DOHH2 (cell line): ENCODE measurements at regions not wholly inside any gene's neighbourhood (a gene's known extent, or its start where the extent isn't known, plus 50 kb on each side); places are given as distances from the start of the nearest gene placed in this dataset.

ENCODE experiments used
- H3F3A ChIP-seq: fragments of 200-600 bp; sonication (generic), shearing (Covaris generic); 2 replicates; pipeline ENCODE4 v1.6.0; 2016; ENCODE audit warnings: antibody characterized with exemption, mild to moderate bottlenecking; ENCODE audit not compliant: control insufficient read depth, insufficient read depth
- H3K27ac ChIP-seq: fragments of 200-600 bp; sonication (generic); 2 replicates; pipeline ENCODE4 v1.5.1; 2014; ENCODE audit warnings: low read depth, mild to moderate bottlenecking, low read length, moderate library complexity
- H3K27me3 ChIP-seq: fragments of 200-600 bp; sonication (generic); 2 replicates; pipeline ENCODE4 v1.6.1; 2014; ENCODE audit warnings: mild to moderate bottlenecking, low read length, mixed read lengths; ENCODE audit not compliant: control insufficient read depth
- H3K36me3 ChIP-seq: fragments of 200-600 bp; sonication (generic); 2 replicates; pipeline ENCODE4 v1.6.1; 2014; ENCODE audit warnings: mild to moderate bottlenecking, low read length, moderate library complexity, mixed read lengths; ENCODE audit not compliant: control insufficient read depth
- H3K4me1 ChIP-seq: fragments of 200-600 bp; sonication (generic); 2 replicates; pipeline ENCODE4 v1.6.1; 2014; ENCODE audit warnings: mild to moderate bottlenecking, low read length, mixed read lengths; ENCODE audit not compliant: control insufficient read depth
- H3K4me2 ChIP-seq: fragments of 200-600 bp; sonication (generic); 2 replicates; pipeline ENCODE4 v1.6.0; 2014; ENCODE audit warnings: mild to moderate bottlenecking, low read length, moderate library complexity
- H3K4me3 ChIP-seq: fragments of 200-600 bp; sonication (generic); 2 replicates; pipeline ENCODE4 v1.5.1; 2014; ENCODE audit warnings: mild to moderate bottlenecking, low read length, mixed read lengths
- H3K79me2 ChIP-seq: fragments of 200-600 bp; sonication (generic); 2 replicates; pipeline ENCODE4 v1.6.1; 2014; ENCODE audit warnings: mild to moderate bottlenecking, low read length, mixed read lengths; ENCODE audit not compliant: control insufficient read depth
- H3K9me2 ChIP-seq: fragments of 200-600 bp; sonication (generic); replicated peaks from 2 replicates; pipeline ENCODE4 v1.6.1; 2014; ENCODE audit warnings: mild to moderate bottlenecking, low read length, mixed read lengths; ENCODE audit not compliant: control insufficient read depth
- H3K9me3 ChIP-seq: fragments of 200-600 bp; sonication (generic); 2 replicates; pipeline ENCODE4 v1.6.1; 2014; ENCODE audit warnings: antibody characterized with exemption, low read length, mixed read lengths; ENCODE audit not compliant: control insufficient read depth, insufficient read depth
- H4K20me1 ChIP-seq: fragments of 200-600 bp; sonication (generic); 2 replicates; pipeline ENCODE4 v1.6.0; 2014; ENCODE audit warnings: low read depth, mild to moderate bottlenecking, antibody characterized with exemption, low read length, moderate library complexity; ENCODE audit not compliant: control insufficient read depth, insufficient read depth
- EZH2phosphoT487 ChIP-seq: fragments of 200-600 bp; sonication (generic); IDR thresholded peaks from 2 replicates; pipeline ENCODE4 v1.6.1; 2017; ENCODE audit warnings: borderline replicate concordance, mild to moderate bottlenecking, antibody characterized with exemption, low read length, moderate library complexity, mixed read lengths
- TF ChIP-seq, protein P1 (sequence below): fragments of 200-600 bp; sonication (generic); IDR thresholded peaks from one replicate; pipeline ENCODE4 v1.5.1; 2014; ENCODE audit warnings: antibody characterized with exemption, mild to moderate bottlenecking, low read depth, low read length; ENCODE audit not compliant: poor library complexity, severe bottlenecking

DNA sequence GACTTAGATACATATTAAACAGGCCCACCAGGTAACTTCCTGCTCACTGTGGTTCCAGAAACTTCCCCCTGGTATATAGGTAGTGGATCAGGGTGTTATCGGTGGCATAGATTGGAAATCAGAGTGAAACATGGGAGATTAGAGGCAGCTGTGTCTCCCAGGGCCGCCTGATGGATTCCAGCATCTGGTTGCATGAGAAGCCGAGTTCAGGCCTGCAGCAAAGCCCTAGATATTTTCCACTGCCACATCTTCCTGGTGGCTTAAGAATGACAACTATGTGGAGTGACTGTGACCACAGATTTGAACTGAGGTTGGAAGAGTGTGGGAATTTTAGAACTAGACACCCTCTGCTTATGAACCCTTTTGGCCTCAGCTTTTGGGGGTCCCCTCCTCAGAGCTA is 184.8 kb upstream of the NTF3 start:
- Histone ChIP-seq H3K9me3 (no peaks in the 10 kb centered on the region), H3K79me2 (no peaks in the 10 kb centered on the region), H3K4me3 (no peak overlapping the region), H3K27me3 (no peaks in the 10 kb centered on the region), H3K36me3 (no peaks in the 10 kb centered on the region), H3K4me1 (no peaks in the 10 kb centered on the region), H3K4me2 (no peak overlapping the region), H3K9me2 (no peaks in the 10 kb centered on the region), H4K20me1 (no peaks in the 10 kb centered on the region), H3K27ac (no peak overlapping the region), H3F3A (no peaks in the 10 kb centered on the region)
- TF ChIP-seq, protein P1, sequence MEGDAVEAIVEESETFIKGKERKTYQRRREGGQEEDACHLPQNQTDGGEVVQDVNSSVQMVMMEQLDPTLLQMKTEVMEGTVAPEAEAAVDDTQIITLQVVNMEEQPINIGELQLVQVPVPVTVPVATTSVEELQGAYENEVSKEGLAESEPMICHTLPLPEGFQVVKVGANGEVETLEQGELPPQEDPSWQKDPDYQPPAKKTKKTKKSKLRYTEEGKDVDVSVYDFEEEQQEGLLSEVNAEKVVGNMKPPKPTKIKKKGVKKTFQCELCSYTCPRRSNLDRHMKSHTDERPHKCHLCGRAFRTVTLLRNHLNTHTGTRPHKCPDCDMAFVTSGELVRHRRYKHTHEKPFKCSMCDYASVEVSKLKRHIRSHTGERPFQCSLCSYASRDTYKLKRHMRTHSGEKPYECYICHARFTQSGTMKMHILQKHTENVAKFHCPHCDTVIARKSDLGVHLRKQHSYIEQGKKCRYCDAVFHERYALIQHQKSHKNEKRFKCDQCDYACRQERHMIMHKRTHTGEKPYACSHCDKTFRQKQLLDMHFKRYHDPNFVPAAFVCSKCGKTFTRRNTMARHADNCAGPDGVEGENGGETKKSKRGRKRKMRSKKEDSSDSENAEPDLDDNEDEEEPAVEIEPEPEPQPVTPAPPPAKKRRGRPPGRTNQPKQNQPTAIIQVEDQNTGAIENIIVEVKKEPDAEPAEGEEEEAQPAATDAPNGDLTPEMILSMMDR: no peak
- TF ChIP-seq EZH2phosphoT487: no peak

DNA sequence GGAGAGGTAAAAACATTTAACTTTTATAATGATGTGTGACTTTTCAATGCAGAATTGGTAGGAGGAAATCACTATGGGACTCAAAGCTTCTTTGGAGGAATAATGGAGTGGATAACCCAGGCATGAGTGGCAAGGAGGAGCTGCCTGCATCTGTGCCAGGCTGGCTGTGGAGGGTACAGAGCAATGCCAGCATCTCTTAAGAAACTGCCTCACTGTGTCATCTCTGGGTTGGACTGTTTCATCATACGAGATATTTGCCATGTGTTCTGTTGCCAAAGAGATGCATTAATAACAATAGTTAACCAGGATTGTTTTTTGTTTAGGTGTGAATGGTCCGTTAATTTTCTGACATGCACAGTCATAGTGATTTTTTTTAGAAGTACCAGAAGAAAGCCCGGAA is 183.7 kb upstream of the NTF3 start:
- H3F3A ChIP-seq: no peaks in the 10 kb centered on the region
- H3K4me2 ChIP-seq: no peak overlapping the region
- H3K27me3 ChIP-seq: no peaks in the 10 kb centered on the region

DNA sequence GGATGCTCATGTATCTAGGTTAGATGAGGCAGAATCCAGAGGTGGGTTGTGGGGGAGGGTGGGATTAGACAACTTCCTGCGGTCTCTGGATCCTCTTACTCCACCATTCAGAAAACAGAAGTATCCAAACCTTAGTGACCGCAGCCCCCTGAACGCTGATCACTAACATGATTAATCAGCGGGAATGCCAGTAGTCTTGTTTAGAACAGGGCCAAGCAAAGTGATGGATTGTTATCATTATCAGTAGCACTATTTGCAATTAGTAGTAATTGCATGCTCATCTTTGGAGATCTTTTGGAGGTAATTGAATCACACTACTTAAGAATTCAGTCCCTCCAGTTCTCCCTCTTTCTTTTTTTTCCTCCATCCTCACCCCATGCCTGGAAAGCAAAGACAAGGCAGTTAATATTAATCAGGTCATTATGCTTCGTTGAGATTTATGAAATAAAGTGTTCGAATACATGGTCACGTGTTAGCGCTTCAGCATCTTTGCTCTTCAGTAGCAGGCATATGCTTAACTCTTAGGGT is 182.8 kb upstream of the NTF3 start:
- H3K27me3 ChIP-seq: no peaks in the 10 kb centered on the region

More for the DNA sequence above, 183.7 kb upstream of the NTF3 start:
- no peak overlapping the region for H3K27ac ChIP-seq
- no peaks in the 10 kb centered on the region for H3K9me2 ChIP-seq
- no peak for TF ChIP-seq EZH2phosphoT487
- TF ChIP-seq, protein P1: no peak
- H3K9me3 ChIP-seq: no peaks in the 10 kb centered on the region
- H3K79me2 ChIP-seq: no peaks in the 10 kb centered on the region
- no peaks in the 10 kb centered on the region for H4K20me1 ChIP-seq
- no peak overlapping the region for H3K4me3 ChIP-seq
- no peaks in the 10 kb centered on the region for H3K4me1 ChIP-seq
- no peaks in the 10 kb centered on the region for H3K36me3 ChIP-seq

More for the DNA sequence above, 182.8 kb upstream of the NTF3 start:
- H4K20me1 ChIP-seq: no peaks in the 10 kb centered on the region
- no peaks in the 10 kb centered on the region for H3K9me3 ChIP-seq
- no peaks in the 10 kb centered on the region for H3K4me1 ChIP-seq
- H3K9me2 ChIP-seq: no peaks in the 10 kb centered on the region
- H3F3A ChIP-seq: no peaks in the 10 kb centered on the region
- H3K27ac ChIP-seq: no peak overlapping the region
- no peaks in the 10 kb centered on the region for H3K36me3 ChIP-seq
- H3K4me3 ChIP-seq: no peak overlapping the region
- no peaks in the 10 kb centered on the region for H3K79me2 ChIP-seq
- TF ChIP-seq, protein P1: no peak
- TF ChIP-seq EZH2phosphoT487: no peak
- H3K4me2 ChIP-seq: no peak overlapping the region
